Panc1 (cell line): ENCODE measurements at regions not wholly inside any gene's neighbourhood (a gene's known extent, or its start where the extent isn't known, plus 50 kb on each side); places are given as distances from the start of the nearest gene placed in this dataset.

Experiments used
- ATAC-seq: fragments of 200-7000 bp; cut with Tn5 transposase; 2 replicates; pipeline ENCODE4 v1.9.1; 2020; ENCODE audit warnings: mild to moderate bottlenecking, moderate library complexity
- BruUV-seq: library from RNA; stranded (reverse); fragments of 400-500 nt; replicated peaks from 2 replicates; lab custom pipeline; 2021; lab: Mats Ljungman, UMichigan
- CTCF ChIA-PET: fragments of 300-600 bp; sonication (Branson Sonifier 250); formaldehyde crosslinking; loops from one replicate; lab custom pipeline; 2022; ENCODE audit warnings: antibody characterized with exemption; lab: Charles Lee
- POLR2A ChIA-PET: fragments of 300-600 bp; sonication (Branson Sonifier 250); formaldehyde crosslinking; loops from one replicate; lab custom pipeline; 2022; ENCODE audit warnings: antibody characterized with exemption; lab: Charles Lee
- DNase-seq: peaks from one replicate; pipeline ENCODE4 v3.0.0-alpha.2; 2010; ENCODE audit warnings: low read depth, low spot score
- H3K27ac ChIP-seq: 2 replicates; pipeline ENCODE4 v1.5.1; 2011; ENCODE audit warnings: mild to moderate bottlenecking, low read length, inconsistent platforms
- H3K27me3 ChIP-seq: fragments of 200-500 bp; sonication (Bioruptor generic); 2 replicates; pipeline ENCODE4 v1.6.0; 2014; ENCODE audit warnings: low read length, inconsistent platforms; ENCODE audit not compliant: control insufficient read depth, insufficient read depth
- H3K36me3 ChIP-seq: fragments of 200-500 bp; sonication (Bioruptor generic); 2 replicates; pipeline ENCODE4 v1.5.1; 2014; ENCODE audit warnings: inconsistent platforms, mild to moderate bottlenecking, low read length, moderate library complexity; ENCODE audit not compliant: control insufficient read depth, insufficient read depth
- H3K4me1 ChIP-seq: 2 replicates; pipeline ENCODE4 v1.5.1; 2011; ENCODE audit warnings: inconsistent platforms, mild to moderate bottlenecking, low read length, moderate library complexity; ENCODE audit not compliant: control insufficient read depth, insufficient read depth
- H3K4me3 ChIP-seq, 2 experiments: 2 replicates each; pipeline ENCODE4 v1.5.1; 2011 to 2012; ENCODE audit warnings: low read depth in 2 of 2, low read length in 2 of 2, mild to moderate bottlenecking in 2 of 2, inconsistent platforms in 1 of 2, moderate library complexity in 1 of 2
- H3K9me3 ChIP-seq: fragments of 200-500 bp; sonication (Bioruptor generic); 2 replicates; pipeline ENCODE4 v1.5.1; 2014; ENCODE audit warnings: low read depth, mild to moderate bottlenecking, inconsistent platforms, low read length, moderate library complexity; ENCODE audit not compliant: control insufficient read depth, insufficient read depth
- POLR2AphosphoS5 ChIP-seq: IDR thresholded peaks from 2 replicates; pipeline ENCODE4 v1.6.1; 2012; ENCODE audit warnings: mild to moderate bottlenecking, low read depth, low read length, moderate library complexity
- SIN3A ChIP-seq: IDR thresholded peaks from 2 replicates; pipeline ENCODE4 v1.6.1; 2012; ENCODE audit warnings: low read depth, mild to moderate bottlenecking, low read length, moderate library complexity, borderline replicate concordance; ENCODE audit not compliant: insufficient read depth
- TCF7L2 ChIP-seq: IDR thresholded peaks from 2 replicates; pipeline ENCODE4 v1.6.1; 2011; ENCODE audit warnings: mild to moderate bottlenecking, low read depth, low read length, inconsistent platforms
- in situ Hi-C: cut with HindIII; loops from 2 replicates; pipeline ENCODE4 v1.10.0; 2016; ENCODE audit warnings: low sequenced_read_pairs, low pct_unique_long_range_greater_than_20kb
- intact Hi-C: fragments of 100-400 bp; cut with micrococcal nuclease; formaldehyde crosslinking; loops from one replicate; pipeline ENCODE4 v1.10.0; 2022; ENCODE audit not compliant: unreplicated experiment
- TF ChIP-seq, protein P1 (sequence below), 2 experiments: IDR thresholded peaks; 2 replicates each; pipeline ENCODE4 v1.6.1; 2011 to 2012; ENCODE audit warnings: low read depth in 2 of 2, control low read depth in 1 of 2, low read length in 1 of 2, mild to moderate bottlenecking in 1 of 2, moderate library complexity in 1 of 2; ENCODE audit not compliant: insufficient read depth in 1 of 2
- TF ChIP-seq, protein P2 (sequence below): fragments of 450-650 bp; IDR thresholded peaks from 2 replicates; pipeline ENCODE4 v1.5.1; 2017; ENCODE audit warnings: mild to moderate bottlenecking

DNA sequence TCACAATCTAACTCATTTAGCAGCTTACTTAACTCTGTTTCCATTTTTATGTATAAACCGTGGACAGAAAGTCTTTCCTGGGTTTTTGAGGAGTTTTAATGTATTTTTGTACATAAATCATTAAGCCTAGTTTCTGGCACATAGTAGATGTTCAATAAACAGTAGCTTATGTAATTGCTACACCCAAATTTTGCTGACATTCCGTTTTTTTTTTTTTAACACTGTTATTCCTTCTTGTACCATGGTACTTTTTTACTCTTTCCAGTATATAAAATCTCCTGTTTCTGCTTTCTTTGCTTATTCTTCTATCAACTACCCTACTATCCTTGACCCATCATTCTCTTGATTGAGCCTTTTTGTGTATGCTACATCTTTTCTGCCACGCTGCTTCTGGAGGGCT lies 1151.3 kb upstream of the CRIM1 start:
- Histone ChIP-seq H3K36me3 (no peaks in the 10 kb centered on the region), H3K9me3 (no peaks in the 10 kb centered on the region), H3K27me3 (no peaks in the 10 kb centered on the region), H3K27ac (no peak overlapping the region), H3K4me1 (no peaks in the 10 kb centered on the region), H3K4me3 (no peak overlapping the region)
- CTCF ChIA-PET, result no interaction called here
- BruUV-seq, result no TSS peak
- DNase-seq (no peak), ATAC-seq (no peak)
- in situ Hi-C loops (no loop called here), intact Hi-C loops (no loop called here)
- POLR2A ChIA-PET, result no interaction called here
- TF ChIP-seq, protein P1, sequence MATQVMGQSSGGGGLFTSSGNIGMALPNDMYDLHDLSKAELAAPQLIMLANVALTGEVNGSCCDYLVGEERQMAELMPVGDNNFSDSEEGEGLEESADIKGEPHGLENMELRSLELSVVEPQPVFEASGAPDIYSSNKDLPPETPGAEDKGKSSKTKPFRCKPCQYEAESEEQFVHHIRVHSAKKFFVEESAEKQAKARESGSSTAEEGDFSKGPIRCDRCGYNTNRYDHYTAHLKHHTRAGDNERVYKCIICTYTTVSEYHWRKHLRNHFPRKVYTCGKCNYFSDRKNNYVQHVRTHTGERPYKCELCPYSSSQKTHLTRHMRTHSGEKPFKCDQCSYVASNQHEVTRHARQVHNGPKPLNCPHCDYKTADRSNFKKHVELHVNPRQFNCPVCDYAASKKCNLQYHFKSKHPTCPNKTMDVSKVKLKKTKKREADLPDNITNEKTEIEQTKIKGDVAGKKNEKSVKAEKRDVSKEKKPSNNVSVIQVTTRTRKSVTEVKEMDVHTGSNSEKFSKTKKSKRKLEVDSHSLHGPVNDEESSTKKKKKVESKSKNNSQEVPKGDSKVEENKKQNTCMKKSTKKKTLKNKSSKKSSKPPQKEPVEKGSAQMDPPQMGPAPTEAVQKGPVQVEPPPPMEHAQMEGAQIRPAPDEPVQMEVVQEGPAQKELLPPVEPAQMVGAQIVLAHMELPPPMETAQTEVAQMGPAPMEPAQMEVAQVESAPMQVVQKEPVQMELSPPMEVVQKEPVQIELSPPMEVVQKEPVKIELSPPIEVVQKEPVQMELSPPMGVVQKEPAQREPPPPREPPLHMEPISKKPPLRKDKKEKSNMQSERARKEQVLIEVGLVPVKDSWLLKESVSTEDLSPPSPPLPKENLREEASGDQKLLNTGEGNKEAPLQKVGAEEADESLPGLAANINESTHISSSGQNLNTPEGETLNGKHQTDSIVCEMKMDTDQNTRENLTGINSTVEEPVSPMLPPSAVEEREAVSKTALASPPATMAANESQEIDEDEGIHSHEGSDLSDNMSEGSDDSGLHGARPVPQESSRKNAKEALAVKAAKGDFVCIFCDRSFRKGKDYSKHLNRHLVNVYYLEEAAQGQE (IDR thresholded peaks at IDR 0.05; ENCODE audit: insufficient read depth in 1 of 2, low read depth in 2 of 2, low read length in 1 of 2), result no peak
- TF ChIP-seq SIN3A (no peak), POLR2AphosphoS5 (no peak), TCF7L2 (no peak)
- TF ChIP-seq, protein P2, sequence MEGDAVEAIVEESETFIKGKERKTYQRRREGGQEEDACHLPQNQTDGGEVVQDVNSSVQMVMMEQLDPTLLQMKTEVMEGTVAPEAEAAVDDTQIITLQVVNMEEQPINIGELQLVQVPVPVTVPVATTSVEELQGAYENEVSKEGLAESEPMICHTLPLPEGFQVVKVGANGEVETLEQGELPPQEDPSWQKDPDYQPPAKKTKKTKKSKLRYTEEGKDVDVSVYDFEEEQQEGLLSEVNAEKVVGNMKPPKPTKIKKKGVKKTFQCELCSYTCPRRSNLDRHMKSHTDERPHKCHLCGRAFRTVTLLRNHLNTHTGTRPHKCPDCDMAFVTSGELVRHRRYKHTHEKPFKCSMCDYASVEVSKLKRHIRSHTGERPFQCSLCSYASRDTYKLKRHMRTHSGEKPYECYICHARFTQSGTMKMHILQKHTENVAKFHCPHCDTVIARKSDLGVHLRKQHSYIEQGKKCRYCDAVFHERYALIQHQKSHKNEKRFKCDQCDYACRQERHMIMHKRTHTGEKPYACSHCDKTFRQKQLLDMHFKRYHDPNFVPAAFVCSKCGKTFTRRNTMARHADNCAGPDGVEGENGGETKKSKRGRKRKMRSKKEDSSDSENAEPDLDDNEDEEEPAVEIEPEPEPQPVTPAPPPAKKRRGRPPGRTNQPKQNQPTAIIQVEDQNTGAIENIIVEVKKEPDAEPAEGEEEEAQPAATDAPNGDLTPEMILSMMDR, result no peak

DNA sequence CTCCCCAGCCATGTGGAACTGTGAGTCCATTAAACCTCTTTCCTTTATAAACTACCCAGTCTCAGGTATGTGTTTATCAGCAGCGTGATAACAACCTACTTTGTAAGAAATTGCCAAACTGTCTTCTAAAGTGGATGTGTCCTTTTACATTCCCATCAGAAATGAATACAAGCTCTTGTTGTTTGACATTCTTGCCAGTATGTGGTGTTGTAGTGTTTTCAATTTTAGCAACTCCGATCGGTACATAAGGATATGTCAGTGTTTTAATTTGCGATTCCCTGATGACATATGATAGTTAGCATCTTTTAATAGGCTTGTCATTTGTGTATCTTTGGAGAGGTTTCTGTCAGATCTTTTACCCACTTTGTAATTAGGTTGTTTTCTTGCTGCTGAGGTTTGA lies 1156.3 kb upstream of the CRIM1 start:
- ATAC-seq (no peak), DNase-seq (no peak)
- CTCF ChIA-PET, result no interaction called here
- H3K36me3 ChIP-seq, result no peaks in the 10 kb centered on the region
- H3K4me1 ChIP-seq, result no peaks in the 10 kb centered on the region
- intact Hi-C loops, result no loop called here
- TF ChIP-seq, protein P2, result no peak; the same call in 1 of the 2 replicates
- TF ChIP-seq TCF7L2, result no peak
- no peak for TF ChIP-seq SIN3A
- no peak for TF ChIP-seq POLR2AphosphoS5
- TF ChIP-seq, protein P1 (IDR thresholded peaks at IDR 0.05; ENCODE audit: insufficient read depth in 1 of 2, low read depth in 2 of 2, low read length in 1 of 2), result no peak
- BruUV-seq, result no TSS peak
- no peak overlapping the region for H3K4me3 ChIP-seq
- POLR2A ChIA-PET, result no interaction called here
- no peaks in the 10 kb centered on the region for H3K27me3 ChIP-seq
- no peaks in the 10 kb centered on the region for H3K9me3 ChIP-seq
- H3K27ac ChIP-seq, result no peak overlapping the region
- in situ Hi-C loops, result no loop called here
